NK-92 treated with Interleukin-12 subunit alpha and Interleukin-12 subunit beta, amount 100 ng/mL, for 24 hours (cell line): ENCODE measurements at regions not wholly inside any gene's neighbourhood (a gene's known extent, or its start where the extent isn't known, plus 50 kb on each side); places are given as distances from the start of the nearest gene placed in this dataset.

Experiments
- DNase-seq: peaks from one replicate; lab custom pipeline; 2025; lab: John Stamatoyannopoulos, UW

- no peak for DNase-seq
Observed at GRCh38 chr10:128316925-128317324, 190.7 kb upstream of the MKI67 start.

GRCh38 chr10:128318366-128318765, 192.1 kb upstream of the MKI67 start:
- DNase-seq: no peak

DNA sequence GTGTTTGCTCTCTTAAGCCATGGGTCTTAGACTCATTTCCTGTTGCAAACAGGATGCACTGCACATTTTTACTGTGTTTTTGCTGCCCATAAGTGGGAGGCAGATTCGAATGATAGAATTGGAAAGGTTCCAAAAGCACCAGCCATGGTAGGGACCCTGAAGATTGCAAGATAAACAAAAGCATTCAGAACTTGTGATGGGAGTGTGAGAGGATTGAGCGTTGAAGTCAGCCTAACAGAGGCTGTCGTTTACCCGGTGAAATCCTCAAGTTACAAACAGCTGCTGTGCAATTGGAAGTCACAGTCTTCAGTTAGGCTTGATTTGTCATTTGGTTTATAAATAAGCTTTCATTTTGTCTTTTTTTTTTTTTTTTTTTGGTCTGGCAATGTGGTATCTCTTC, 192.7 kb upstream of the MKI67 start:
- DNase-seq: no peak

GRCh38 chr10:128322106-128322505, 195.9 kb upstream of the MKI67 start:
- DNase-seq: no peak

DNA sequence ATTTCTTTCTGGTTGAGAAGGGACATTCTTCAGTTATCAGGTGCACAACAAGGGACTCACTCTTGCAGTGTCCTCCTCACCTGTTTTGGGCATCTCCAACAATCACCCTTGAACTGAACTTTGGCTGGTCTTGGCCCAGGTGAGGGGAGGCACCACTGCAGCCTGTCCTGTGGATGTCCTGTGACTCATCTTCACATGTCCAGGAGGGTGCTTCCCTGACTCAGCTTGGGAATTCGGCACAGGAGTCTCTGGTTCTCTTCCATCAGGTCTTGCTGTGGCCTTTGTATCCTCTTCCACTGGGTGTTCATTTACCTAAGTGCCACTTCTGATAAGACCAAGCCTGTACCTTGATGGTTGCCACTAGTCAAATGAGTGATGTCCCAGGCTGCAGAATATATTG, 196.7 kb upstream of the MKI67 start:
- DNase-seq: no peak

DNA sequence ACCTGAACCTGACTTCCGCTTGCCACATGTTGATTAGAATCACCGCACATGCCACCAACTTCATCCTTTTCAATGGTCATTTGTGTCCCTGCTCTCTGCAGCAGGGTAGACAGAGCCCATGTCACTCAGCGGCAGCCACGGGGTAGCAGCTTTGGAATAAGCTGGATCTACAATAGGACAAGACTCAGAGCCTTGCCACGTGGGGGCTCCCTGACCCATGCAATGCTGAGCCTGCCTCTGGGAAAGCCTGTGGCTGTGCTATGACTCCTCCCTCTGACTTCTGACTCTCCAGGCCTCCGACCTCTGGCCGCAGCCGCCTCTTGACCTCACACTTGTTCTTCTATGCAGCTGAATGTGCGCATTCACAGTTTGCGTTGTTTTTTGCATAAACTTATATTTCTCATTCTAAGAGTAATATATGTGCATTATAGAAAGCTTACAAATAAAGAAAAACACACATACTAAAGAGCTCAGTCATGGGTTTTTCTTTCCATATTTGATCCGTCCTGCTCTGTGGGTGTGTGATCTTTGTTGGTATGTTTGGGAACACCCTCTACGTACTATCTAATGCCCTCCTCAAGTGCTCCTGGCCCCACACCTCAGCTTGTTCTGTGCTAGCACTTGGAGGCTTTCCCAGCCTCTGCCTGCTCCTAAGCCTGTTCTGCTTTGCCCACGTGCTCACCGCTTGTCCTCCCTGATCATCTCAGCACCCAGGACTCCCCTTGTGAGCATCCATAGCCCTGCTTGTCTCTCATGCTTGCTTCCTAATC, 198.0 kb upstream of the MKI67 start:
- DNase-seq: no peak

GRCh38 chr10:128325788-128326187, 199.6 kb upstream of the MKI67 start:
- no peak for DNase-seq

DNA sequence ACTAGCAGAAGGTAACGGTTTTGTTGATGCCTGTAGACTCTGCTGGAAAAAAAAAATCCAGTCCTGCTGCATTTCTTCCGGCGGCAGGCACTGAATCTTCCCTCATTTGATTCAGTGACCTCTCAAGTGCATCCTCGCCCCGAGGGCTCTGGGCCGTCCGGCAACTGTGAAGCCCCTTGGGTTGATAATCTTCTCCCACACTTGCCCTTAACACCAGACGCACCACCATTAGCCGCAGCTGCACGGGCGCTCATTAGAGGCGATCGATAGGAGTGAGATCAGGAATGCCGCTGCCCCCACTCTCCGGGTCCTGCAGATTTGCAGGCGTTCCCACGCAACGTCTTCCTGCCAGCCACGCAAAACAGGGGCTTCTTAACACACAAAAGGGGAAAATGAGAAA, 200.0 kb upstream of the MKI67 start:
- no peak for DNase-seq

- DNase-seq: no peak
Observed at GRCh38 chr10:128326851-128327250, 200.6 kb upstream of the MKI67 start.

- DNase-seq: no peak
Observed at GRCh38 chr10:128336401-128336800, 210.2 kb upstream of the MKI67 start.

GRCh38 chr10:128337860-128338378, 211.7 kb upstream of the MKI67 start:
- DNase-seq: no peak

- DNase-seq: no peak
Observed at GRCh38 chr10:128338951-128339350, 212.7 kb upstream of the MKI67 start.

GRCh38 chr10:128339753-128340152, 213.5 kb upstream of the MKI67 start:
- no peak for DNase-seq

GRCh38 chr10:128345353-128345752, 219.1 kb upstream of the MKI67 start:
- no peak for DNase-seq

- no peak for DNase-seq
Observed at GRCh38 chr10:128360783-128361182, 234.6 kb upstream of the MKI67 start.

DNA sequence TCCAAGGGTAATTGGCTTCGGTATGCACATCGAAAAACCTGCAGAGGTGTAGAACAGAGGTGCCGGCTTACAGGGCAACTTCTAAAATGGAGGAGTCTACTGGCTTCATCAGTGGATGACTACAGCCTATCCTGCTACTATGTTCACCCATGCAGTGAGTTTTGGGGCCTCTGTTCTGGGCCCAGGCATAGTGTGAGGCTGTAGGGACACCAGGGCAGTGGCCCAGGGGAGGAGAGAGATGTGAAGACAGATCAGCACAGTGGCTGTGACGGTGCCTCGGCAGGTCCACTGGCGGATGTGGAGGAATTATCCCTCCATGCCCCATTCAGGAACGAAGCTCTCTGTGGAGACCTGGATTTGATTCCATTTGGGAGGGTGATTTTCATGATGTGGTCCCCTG, 235.3 kb upstream of the MKI67 start:
- no peak for DNase-seq

- no peak for DNase-seq
Observed at GRCh38 chr10:128362514-128362913, 236.3 kb upstream of the MKI67 start.

DNA sequence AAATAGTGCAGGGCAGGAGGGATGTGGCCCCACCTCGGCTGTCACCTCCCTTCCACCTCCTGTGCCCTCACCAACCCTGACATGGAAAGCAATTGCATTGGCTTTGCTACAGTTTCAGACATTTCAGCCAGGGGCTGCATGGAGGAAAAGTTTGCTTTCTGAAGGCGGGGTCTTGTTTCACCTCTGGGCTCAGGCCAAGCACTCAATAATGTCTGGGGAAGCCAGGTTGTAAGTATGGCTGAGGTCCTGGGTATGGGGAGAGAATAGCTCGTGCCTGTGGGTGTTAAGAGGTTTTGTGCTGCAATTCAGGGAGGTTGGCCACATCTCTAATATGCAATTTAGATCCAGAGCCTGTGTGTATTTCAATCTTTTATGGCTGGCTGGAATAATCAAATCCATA, 238.4 kb upstream of the MKI67 start:
- no peak for DNase-seq

DNA sequence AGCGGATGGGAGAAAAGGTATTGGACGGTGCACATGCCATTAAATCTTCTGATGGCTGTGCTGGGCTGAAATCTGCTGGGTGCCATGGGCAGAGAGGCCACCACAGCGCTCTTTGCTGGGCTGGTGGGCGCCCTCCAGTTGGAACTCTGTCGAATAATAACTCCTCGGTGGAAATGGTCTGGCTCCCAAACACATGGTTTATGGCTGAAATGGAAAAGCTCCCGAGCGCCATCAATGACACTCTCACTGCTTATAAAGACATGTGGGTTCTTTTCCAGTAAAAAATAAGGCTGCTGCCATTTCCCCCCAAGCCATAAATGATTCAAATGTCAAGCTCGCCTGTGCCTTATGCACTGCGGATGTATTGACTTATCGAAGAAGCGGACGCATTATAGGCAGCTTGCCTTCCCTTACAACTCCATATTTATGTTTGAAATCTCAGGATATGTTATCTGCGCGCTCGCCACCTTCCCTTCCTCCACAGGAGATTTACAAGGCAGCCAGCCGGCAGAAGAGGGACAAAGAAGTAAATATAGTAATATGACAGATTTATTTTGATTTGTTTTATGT, 239.0 kb upstream of the MKI67 start:
- no peak for DNase-seq

DNA sequence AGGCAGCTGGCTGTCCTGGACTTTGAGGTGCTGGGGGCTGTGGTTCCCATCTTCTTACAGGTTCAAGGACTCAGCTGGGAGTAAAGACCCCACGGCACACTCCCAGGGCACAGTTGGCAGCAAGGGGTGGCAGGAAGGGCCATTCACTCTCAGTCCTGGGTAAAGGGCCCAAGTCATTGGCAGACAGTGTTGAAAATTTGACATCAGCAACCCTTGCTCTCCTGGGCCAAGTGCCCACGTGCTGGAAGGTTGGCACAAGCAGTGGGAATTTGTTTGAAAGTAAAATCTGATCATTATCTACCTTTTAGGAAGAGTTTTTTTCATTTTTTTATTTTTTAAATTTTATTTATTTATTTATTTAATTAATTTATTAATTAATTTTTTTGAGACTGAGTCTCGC, 241.6 kb upstream of the MKI67 start:
- DNase-seq: no peak

GRCh38 chr10:128369101-128369650, 243.0 kb upstream of the MKI67 start:
- no peak for DNase-seq

DNA sequence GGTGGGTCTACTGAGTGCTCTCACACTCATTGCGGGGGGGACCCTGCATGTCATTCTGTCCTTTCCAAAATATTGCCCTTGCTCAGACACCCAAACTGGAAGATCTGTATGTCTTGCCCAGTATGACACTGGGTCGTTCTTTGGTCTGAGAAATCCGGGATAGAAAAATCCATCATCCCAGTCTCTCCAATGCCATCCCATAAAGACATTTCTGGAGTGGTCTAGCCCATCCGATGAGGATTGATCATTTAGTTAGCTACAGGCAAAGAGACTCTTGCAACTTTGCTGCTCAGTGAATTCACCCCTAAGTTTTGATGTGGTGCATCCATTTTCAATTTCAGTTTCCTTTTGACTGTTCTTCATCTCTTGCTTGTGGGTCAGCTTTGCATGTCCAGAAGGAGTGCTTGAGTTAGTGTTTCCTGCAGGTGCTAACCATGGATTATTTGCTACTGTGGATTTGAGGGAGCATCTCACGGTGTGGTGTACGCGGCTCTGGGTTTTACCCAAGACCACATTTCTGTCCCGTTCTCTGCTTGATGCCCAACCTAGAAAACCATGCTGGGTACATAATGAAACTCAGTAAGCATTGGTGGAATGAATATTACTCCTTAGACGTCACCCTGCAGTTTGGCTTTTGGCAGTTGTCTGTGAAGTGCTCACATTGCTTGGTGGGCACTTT, 247.0 kb upstream of the MKI67 start:
- no peak for DNase-seq

DNA sequence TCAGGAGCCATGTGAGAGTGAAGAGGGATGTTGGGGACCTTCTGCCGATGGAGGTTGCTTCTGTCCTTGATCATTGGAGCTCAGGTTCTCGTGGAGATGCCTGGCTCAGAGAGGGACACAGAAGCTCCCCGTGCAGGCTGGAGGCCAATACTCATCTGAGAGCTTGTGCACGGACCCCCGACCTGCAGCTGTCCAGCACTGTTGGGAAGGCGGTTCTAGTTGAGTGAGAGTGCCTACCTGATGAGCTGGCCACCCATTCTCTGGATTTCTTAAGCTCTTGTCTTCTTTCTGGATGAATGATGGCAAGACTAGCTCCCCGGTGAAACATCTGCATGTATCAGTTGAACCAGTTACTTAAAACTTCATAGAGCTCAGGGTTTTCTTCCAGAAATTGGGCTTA, 247.6 kb upstream of the MKI67 start:
- DNase-seq: no peak
